Subcutaneous abdominal adipose tissue (tissue), 5 donors: ENCODE measurements at regions not wholly inside any gene's neighbourhood (a gene's known extent, or its start where the extent isn't known, plus 50 kb on each side); places are given as distances from the start of the nearest gene placed in this dataset.

Experiments
- H3K27ac ChIP-seq: one replicate; pipeline ENCODE4 v1.7.0; 2013; ENCODE audit warnings: low read depth, mild to moderate bottlenecking, inconsistent platforms, low read length, moderate library complexity
- H3K27me3 ChIP-seq, 5 donors: one replicate each; pipeline ENCODE4 v1.7.0; 2013; ENCODE audit warnings: low read length in 5 of 5, inconsistent platforms in 1 of 5; ENCODE audit not compliant: control insufficient read depth in 5 of 5, insufficient read depth in 4 of 5
- H3K36me3 ChIP-seq, 5 donors: one replicate each; pipeline ENCODE4 v1.7.0; 2013; ENCODE audit warnings: low read length in 5 of 5; ENCODE audit not compliant: control insufficient read depth in 5 of 5, insufficient read depth in 5 of 5
- H3K4me1 ChIP-seq, 5 donors: one replicate each; pipeline ENCODE4 v1.7.0; 2013; ENCODE audit warnings: low read length in 5 of 5, mild to moderate bottlenecking in 3 of 5, moderate library complexity in 1 of 5; ENCODE audit not compliant: control insufficient read depth in 5 of 5, insufficient read depth in 5 of 5
- H3K4me3 ChIP-seq, 5 donors: one replicate each; pipeline ENCODE4 v1.7.0; 2013; ENCODE audit warnings: low read length in 5 of 5, low read depth in 1 of 5
- H3K9ac ChIP-seq, 5 donors: one replicate each; pipeline ENCODE4 v1.7.0; 2013; ENCODE audit warnings: low read length in 5 of 5, mild to moderate bottlenecking in 4 of 5, moderate library complexity in 3 of 5
- H3K9me3 ChIP-seq, 5 donors: one replicate each; pipeline ENCODE4 v1.7.0; 2013; ENCODE audit warnings: low read length in 5 of 5; ENCODE audit not compliant: control insufficient read depth in 5 of 5
- donor health status: healthy.
- donor health status: healthy.
- donor health status: healthy.
- donor health status: healthy.
- donor health status: healthy.

- H3K27ac ChIP-seq, result no peak overlapping the region
- peaks cover 0 to 2% (median 0%) of the 10 kb centered on the region in 5 donors for H3K27me3 ChIP-seq
- H3K4me1 ChIP-seq, result no peaks in the 10 kb centered on the region
- no peaks in the 10 kb centered on the region for H3K9me3 ChIP-seq
- H3K9ac ChIP-seq, result no peak overlapping the region
- H3K36me3 ChIP-seq, result no peaks in the 10 kb centered on the region
- H3K4me3 ChIP-seq, result no peak overlapping the region
These were observed 53.8 kb upstream of the CD83 start for GRCh38 chr6:14063756-14064155.

- peaks cover 0 to 7% (median 2%) of the 10 kb centered on the region in 5 donors for H3K4me1 ChIP-seq
- no peak overlapping the region for H3K4me3 ChIP-seq
- H3K36me3 ChIP-seq, result no peaks in the 10 kb centered on the region
- no peak overlapping the region for H3K9ac ChIP-seq
- no peaks in the 10 kb centered on the region for H3K9me3 ChIP-seq
- peaks cover 0 to 2% (median 0%) of the 10 kb centered on the region in 5 donors for H3K27me3 ChIP-seq
- H3K27ac ChIP-seq, result no peak overlapping the region
These were observed 52.2 kb upstream of the CD83 start for GRCh38 chr6:14065350-14065749.

DNA sequence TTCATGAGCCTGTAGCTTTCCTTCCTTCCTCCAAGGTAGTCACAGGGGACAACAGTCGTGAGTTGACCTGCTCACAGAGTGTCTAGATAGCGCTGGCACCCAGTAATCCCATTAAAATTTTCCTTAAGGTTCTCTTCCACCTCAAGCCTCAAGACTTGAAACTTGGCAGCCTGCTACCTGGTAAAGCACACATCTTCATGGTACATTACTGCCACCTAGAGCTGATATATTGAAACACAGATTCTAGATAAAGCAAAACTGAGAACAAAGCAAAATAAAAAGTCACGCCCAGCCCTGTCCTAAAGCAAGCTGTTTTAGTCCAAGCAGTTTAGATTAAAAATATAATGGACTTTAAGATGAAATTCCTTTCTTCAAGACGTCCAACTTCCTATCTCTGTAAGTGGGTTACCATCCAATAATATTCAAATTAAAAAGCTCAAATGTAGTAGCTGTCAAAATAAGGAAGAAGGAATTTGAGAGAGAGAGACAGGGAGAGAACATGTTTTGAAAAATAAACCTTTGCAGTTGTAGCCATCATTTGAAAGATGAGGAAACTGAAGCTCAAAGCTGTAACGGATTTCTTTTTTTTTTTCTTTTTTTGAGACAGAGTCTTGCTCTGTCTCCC is 50.7 kb upstream of the CD83 start:
- peaks cover 0 to 2% (median 0%) of the 10 kb centered on the region in 5 donors for H3K27me3 ChIP-seq
- no peak overlapping the region for H3K4me3 ChIP-seq
- no peak overlapping the region for H3K27ac ChIP-seq
- H3K9ac ChIP-seq, result no peak overlapping the region
- H3K9me3 ChIP-seq, result no peaks in the 10 kb centered on the region
- peaks cover 3 to 20% (median 13%) of the 10 kb centered on the region in 5 donors for H3K4me1 ChIP-seq
- H3K36me3 ChIP-seq, result no peaks in the 10 kb centered on the region

DNA sequence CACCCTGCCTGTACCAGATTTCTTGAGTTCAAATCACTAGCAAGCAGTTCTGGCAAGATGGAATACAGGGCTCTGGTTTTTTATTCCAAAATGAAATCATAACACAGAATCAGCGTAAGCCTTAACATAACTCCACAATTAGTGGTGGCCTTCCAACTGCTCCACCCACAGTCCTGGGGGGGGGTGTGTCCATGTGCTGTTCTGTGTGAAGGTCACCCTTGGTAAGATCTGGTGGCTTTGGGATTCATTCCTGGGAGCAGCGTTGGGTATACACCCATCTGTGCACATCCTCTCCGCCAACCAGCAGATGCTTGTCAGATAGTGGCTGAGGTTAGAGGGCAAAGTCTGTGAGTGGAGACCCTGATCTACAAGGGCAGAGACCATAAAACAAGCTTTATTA is 49.9 kb upstream of the CD83 start:
- Histone ChIP-seq H3K9me3 (no peaks in the 10 kb centered on the region), H3K27me3 (no peaks in the 10 kb centered on the region), H3K4me1 (peaks cover 3 to 20% (median 13%) of the 10 kb centered on the region in 5 donors), H3K36me3 (no peaks in the 10 kb centered on the region), H3K27ac (no peak overlapping the region), H3K4me3 (no peak overlapping the region), H3K9ac (no peak overlapping the region)
